ENCODE measurements at regions not wholly inside any gene's neighbourhood (a gene's known extent, or its start where the extent isn't known, plus 50 kb on each side); places are given as distances from the start of the nearest gene placed in this dataset.

- TF ChIP-seq, protein P1, sequence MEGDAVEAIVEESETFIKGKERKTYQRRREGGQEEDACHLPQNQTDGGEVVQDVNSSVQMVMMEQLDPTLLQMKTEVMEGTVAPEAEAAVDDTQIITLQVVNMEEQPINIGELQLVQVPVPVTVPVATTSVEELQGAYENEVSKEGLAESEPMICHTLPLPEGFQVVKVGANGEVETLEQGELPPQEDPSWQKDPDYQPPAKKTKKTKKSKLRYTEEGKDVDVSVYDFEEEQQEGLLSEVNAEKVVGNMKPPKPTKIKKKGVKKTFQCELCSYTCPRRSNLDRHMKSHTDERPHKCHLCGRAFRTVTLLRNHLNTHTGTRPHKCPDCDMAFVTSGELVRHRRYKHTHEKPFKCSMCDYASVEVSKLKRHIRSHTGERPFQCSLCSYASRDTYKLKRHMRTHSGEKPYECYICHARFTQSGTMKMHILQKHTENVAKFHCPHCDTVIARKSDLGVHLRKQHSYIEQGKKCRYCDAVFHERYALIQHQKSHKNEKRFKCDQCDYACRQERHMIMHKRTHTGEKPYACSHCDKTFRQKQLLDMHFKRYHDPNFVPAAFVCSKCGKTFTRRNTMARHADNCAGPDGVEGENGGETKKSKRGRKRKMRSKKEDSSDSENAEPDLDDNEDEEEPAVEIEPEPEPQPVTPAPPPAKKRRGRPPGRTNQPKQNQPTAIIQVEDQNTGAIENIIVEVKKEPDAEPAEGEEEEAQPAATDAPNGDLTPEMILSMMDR (IDR thresholded peaks at IDR 0.05 in 8 of 11, conservative IDR thresholded peaks at IDR 0.05 in 3 of 11), result no peak
- TF ChIP-seq POLR2A (IDR thresholded peaks at IDR 0.05), result no peak
- no peak for TF ChIP-seq POLR2AphosphoS5 (IDR thresholded peaks at IDR 0.05)
Observed at GRCh38 chr3:67808906-67809305, 154.5 kb upstream of the SUCLG2 start.
